GM19455 (cell line): ENCODE measurements at regions not wholly inside any gene's neighbourhood (a gene's known extent, or its start where the extent isn't known, plus 50 kb on each side); places are given as distances from the start of the nearest gene placed in this dataset.

Experiments used
- ATAC-seq: cut with Tn5 transposase; IDR thresholded peaks from one replicate; pipeline ENCODE4 v1.9.1; 2021; ENCODE audit not compliant: unreplicated experiment

GRCh38 chr5:174159327-174160114, 114.0 kb downstream of the NSG2 start:
- no peak for ATAC-seq

- ATAC-seq, result no peak
These were observed 119.9 kb downstream of the NSG2 start for GRCh38 chr5:174165406-174165805.

GRCh38 chr5:174166231-174167079, 120.9 kb downstream of the NSG2 start:
- ATAC-seq, result no peak

GRCh38 chr5:174167080-174167910, 121.8 kb downstream of the NSG2 start:
- ATAC-seq, result no peak

GRCh38 chr5:174172152-174172551, 126.6 kb downstream of the NSG2 start:
- ATAC-seq, result no peak

- no peak for ATAC-seq
These were observed 127.1 kb downstream of the NSG2 start for GRCh38 chr5:174172566-174172965.

- no peak for ATAC-seq
These were observed 128.3 kb downstream of the NSG2 start for GRCh38 chr5:174173766-174174165.

GRCh38 chr5:174175716-174176268, 130.3 kb downstream of the NSG2 start:
- no peak for ATAC-seq

GRCh38 chr5:174176511-174176910, 131.0 kb downstream of the NSG2 start:
- ATAC-seq, result no peak

- no peak for ATAC-seq
These were observed 132.0 kb downstream of the NSG2 start for GRCh38 chr5:174177531-174177930.

- ATAC-seq, result no peak
These were observed 132.6 kb downstream of the NSG2 start for GRCh38 chr5:174177976-174178605.

- ATAC-seq, result no peak
These were observed 135.1 kb downstream of the NSG2 start for GRCh38 chr5:174180639-174181038.

GRCh38 chr5:174182111-174182510, 136.6 kb downstream of the NSG2 start:
- ATAC-seq, result no peak

- no peak for ATAC-seq
These were observed 138.2 kb downstream of the NSG2 start for GRCh38 chr5:174183701-174184100.

- no peak for ATAC-seq
These were observed 140.0 kb downstream of the NSG2 start for GRCh38 chr5:174185506-174185905.

GRCh38 chr5:174186096-174186695, 140.7 kb downstream of the NSG2 start:
- no peak for ATAC-seq

GRCh38 chr5:174187001-174187400, 141.5 kb downstream of the NSG2 start:
- ATAC-seq, result no peak

GRCh38 chr5:174187481-174187880, 142.0 kb downstream of the NSG2 start:
- no peak for ATAC-seq

GRCh38 chr5:174188295-174188694, 142.8 kb downstream of the NSG2 start:
- ATAC-seq, result no peak
